ENCODE measurements at regions not wholly inside any gene's neighbourhood (a gene's known extent, or its start where the extent isn't known, plus 50 kb on each side); places are given as distances from the start of the nearest gene placed in this dataset.

- TF ChIP-seq CTCF (conservative IDR thresholded peaks at IDR 0.05; ENCODE audit: low read depth in 2 of 2) (no peak), POLR2AphosphoS5 (IDR thresholded peaks at IDR 0.05; ENCODE audit: low read depth) (no peak)
Observed at GRCh38 chr9:118271936-118272335, 567.7 kb downstream of the TLR4 start.

Measured in GM23338 (cell line).